IPS-NIHi11 (cell line): ENCODE measurements at regions not wholly inside any gene's neighbourhood (a gene's known extent, or its start where the extent isn't known, plus 50 kb on each side); places are given as distances from the start of the nearest gene placed in this dataset.
"Not testable (repeated sequence)": the region's sequence is repeated elsewhere in the genome, so short reads cannot be mapped to it uniquely, and the experiment has no call there.

Experiments
- DNase-seq: peaks from one replicate; pipeline ENCODE4 v3.0.0; 2012; ENCODE audit warnings: mixed read lengths, low spot score

- DNase-seq, result no peak
These were observed 420.2 kb upstream of the TMTC1 start for GRCh38 chr12:30203981-30204380.

GRCh38 chr12:30202521-30203254 lies 418.9 kb upstream of the TMTC1 start:
- no peak for DNase-seq

- peak; percentile 21 for DNase-seq
These were observed 417.8 kb upstream of the TMTC1 start for GRCh38 chr12:30201301-30202160.

- peak; percentile 40 for DNase-seq
These were observed 417.1 kb upstream of the TMTC1 start for GRCh38 chr12:30200864-30201263.

- no peak for DNase-seq
These were observed 413.8 kb upstream of the TMTC1 start for GRCh38 chr12:30197392-30198057.

- DNase-seq, result no peak
These were observed 408.1 kb upstream of the TMTC1 start for GRCh38 chr12:30191696-30192455.

GRCh38 chr12:30188602-30189326 lies 405.0 kb upstream of the TMTC1 start:
- DNase-seq, result no peak

- no peak for DNase-seq
These were observed 403.7 kb upstream of the TMTC1 start for GRCh38 chr12:30187426-30187825.

- no peak for DNase-seq
These were observed 397.6 kb upstream of the TMTC1 start for GRCh38 chr12:30181334-30181733.

- DNase-seq, result no peak
These were observed 396.9 kb upstream of the TMTC1 start for GRCh38 chr12:30180602-30181001.

GRCh38 chr12:30178916-30179315 lies 395.2 kb upstream of the TMTC1 start:
- no peak for DNase-seq

- DNase-seq, result peak; percentile 64
These were observed 386.3 kb upstream of the TMTC1 start for GRCh38 chr12:30169839-30170591.

- no peak for DNase-seq
These were observed 382.5 kb upstream of the TMTC1 start for GRCh38 chr12:30166006-30166795.

GRCh38 chr12:30164382-30165318 lies 380.9 kb upstream of the TMTC1 start:
- DNase-seq, result no peak

GRCh38 chr12:30156833-30157232 lies 373.1 kb upstream of the TMTC1 start:
- not testable (repeated sequence) for DNase-seq

- no peak for DNase-seq
These were observed 371.4 kb upstream of the TMTC1 start for GRCh38 chr12:30155001-30155730.

- DNase-seq, result no peak
These were observed 370.2 kb upstream of the TMTC1 start for GRCh38 chr12:30153981-30154380.

GRCh38 chr12:30152705-30153104 lies 369.0 kb upstream of the TMTC1 start:
- DNase-seq, result no peak
